AG04450 (cell line): ENCODE measurements at regions not wholly inside any gene's neighbourhood (a gene's known extent, or its start where the extent isn't known, plus 50 kb on each side); places are given as distances from the start of the nearest gene placed in this dataset.

ENCODE experiments used
- CTCF ChIA-PET: fragments of 300-600, 350-600 bp; formaldehyde crosslinking; extraction: SDS; loops from one replicate; lab custom pipeline; 2022; ENCODE audit warnings: antibody characterized with exemption, inconsistent platforms; lab: Charles Lee
- POLR2A ChIA-PET: fragments of 350-600 bp; formaldehyde crosslinking; extraction: SDS; loops from one replicate; lab custom pipeline; 2021; ENCODE audit warnings: antibody characterized with exemption, inconsistent platforms; lab: Yijun Ruan, JAX
- DNase-seq: peaks from one replicate; pipeline ENCODE4 v3.0.0-alpha.2; 2011; ENCODE audit warnings: low read depth, low spot score
- H3K27ac ChIP-seq: one replicate; pipeline ENCODE4 v1.5.1; 2012; ENCODE audit warnings: low read depth, low read length, control low read depth
- H3K27me3 ChIP-seq: one replicate; pipeline ENCODE4 v1.6.0; 2012; ENCODE audit warnings: low read length; ENCODE audit not compliant: control insufficient read depth, insufficient read depth
- H3K4me3 ChIP-seq: 2 replicates; pipeline ENCODE4 v1.5.1; 2011; ENCODE audit warnings: mild to moderate bottlenecking, low read depth, low read length, control low read depth
- H3K9me3 ChIP-seq: 2 replicates; pipeline ENCODE4 v1.5.1; 2012; ENCODE audit warnings: low read length; ENCODE audit not compliant: control insufficient read depth, insufficient read depth
- TF ChIP-seq, protein P1 (sequence below): IDR thresholded peaks from 2 replicates; pipeline ENCODE4 v1.5.1; 2011; ENCODE audit warnings: low read depth, low read length, control low read depth, inconsistent platforms

DNA sequence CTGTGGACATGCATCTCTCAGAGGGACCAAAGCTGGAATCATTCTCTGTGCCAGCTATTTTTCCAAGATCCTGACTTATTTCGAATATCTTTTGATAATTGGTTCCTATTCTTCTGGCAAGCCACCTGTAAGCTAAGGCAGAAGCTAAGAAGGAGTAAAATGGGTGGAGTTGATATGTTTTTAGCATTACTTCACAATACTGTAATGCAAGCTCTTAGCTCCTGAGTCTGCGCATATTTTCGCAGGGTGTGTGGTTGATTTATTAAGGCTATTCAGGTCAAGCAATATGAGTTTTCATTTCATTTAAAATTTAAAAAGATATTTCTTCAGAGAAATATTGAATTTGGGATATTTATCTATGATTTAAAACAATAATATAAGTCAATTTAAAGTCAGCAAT lies 158.5 kb upstream of the ADAMTS16 start:
- ChIA-PET POLR2A (no interaction called here), CTCF (no interaction called here)
- H3K27me3 ChIP-seq = no peaks in the 10 kb centered on the region

DNA sequence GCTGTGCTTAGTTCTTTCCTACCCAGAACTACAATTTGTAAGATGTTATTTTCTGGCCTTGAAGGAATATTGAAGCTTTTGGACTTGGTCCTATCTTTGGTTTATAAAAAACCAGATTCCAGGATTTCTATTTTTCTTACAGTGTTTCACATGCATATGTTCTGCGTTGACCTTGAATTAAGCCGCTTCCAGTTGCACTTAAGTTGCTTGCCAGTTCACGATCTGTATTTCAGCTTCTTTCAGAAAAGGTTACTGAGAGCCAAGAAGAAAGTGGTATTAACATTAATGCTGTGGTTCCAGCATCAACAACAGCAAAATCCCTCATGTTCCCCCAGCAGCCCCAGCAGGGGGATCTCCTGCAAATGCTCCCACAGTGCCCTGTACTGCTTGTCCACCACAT lies 156.4 kb upstream of the ADAMTS16 start:
- TF ChIP-seq, protein P1, sequence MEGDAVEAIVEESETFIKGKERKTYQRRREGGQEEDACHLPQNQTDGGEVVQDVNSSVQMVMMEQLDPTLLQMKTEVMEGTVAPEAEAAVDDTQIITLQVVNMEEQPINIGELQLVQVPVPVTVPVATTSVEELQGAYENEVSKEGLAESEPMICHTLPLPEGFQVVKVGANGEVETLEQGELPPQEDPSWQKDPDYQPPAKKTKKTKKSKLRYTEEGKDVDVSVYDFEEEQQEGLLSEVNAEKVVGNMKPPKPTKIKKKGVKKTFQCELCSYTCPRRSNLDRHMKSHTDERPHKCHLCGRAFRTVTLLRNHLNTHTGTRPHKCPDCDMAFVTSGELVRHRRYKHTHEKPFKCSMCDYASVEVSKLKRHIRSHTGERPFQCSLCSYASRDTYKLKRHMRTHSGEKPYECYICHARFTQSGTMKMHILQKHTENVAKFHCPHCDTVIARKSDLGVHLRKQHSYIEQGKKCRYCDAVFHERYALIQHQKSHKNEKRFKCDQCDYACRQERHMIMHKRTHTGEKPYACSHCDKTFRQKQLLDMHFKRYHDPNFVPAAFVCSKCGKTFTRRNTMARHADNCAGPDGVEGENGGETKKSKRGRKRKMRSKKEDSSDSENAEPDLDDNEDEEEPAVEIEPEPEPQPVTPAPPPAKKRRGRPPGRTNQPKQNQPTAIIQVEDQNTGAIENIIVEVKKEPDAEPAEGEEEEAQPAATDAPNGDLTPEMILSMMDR = no peak
- no peak for DNase-seq
- peaks cover 18% of the 10 kb centered on the region; the same call in 1 of the 2 replicates for H3K9me3 ChIP-seq
- H3K27me3 ChIP-seq = no peaks in the 10 kb centered on the region
- CTCF ChIA-PET = no interaction called here
- no peak overlapping the region for H3K4me3 ChIP-seq
- H3K27ac ChIP-seq = no peak overlapping the region
- POLR2A ChIA-PET = no interaction called here

More for the DNA sequence above, 158.5 kb upstream of the ADAMTS16 start:
- H3K9me3 ChIP-seq = peaks cover 11% of the 10 kb centered on the region; the same call in 1 of the 2 replicates
- H3K4me3 ChIP-seq = no peak overlapping the region
- H3K27ac ChIP-seq = no peak overlapping the region
- TF ChIP-seq, protein P1 = no peak
- no peak for DNase-seq

DNA sequence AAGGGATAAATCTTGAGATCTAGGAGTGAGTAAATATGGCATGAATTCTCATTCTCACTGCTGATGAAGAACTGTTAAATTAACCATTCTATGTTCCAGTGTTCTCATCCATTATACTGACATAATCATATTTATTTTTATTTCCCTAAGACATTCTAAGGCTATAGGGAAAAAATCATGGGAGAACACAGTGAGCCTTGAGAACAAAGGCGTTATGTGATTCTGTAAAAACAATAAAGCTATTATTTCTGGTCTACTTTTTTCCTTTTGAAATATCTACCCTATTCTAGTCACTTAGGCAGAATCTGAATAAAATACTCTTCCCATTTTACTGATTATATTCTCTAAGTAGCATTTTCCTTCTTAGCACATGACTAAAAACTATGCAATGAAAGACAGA lies 155.7 kb upstream of the ADAMTS16 start:
- Histone ChIP-seq H3K27ac (no peak overlapping the region), H3K4me3 (no peak overlapping the region), H3K9me3 (peaks cover 18% of the 10 kb centered on the region; the same call in 1 of the 2 replicates), H3K27me3 (no peaks in the 10 kb centered on the region)
- TF ChIP-seq, protein P1 = no peak
- no peak for DNase-seq
- POLR2A ChIA-PET = no interaction called here
- CTCF ChIA-PET = no interaction called here

DNA sequence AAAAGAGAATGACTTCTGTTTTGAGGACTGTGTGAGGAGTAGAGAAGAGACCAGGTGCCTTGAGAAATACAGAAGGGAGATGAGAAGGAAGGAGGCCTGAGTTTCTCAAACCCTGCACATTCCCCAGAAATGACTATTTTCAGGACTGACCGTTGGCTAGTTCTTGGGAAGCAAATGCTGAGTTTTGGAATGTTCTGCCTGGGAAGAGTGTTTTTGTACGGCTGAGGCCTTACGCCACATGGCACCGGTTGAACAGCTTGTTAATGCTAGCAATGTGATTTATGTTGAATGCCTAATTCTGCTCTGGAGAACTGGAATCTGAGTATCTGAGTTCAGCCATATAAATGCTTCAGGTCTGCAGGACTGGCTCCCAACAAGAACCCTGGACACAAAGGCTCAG lies 152.7 kb upstream of the ADAMTS16 start:
- Histone ChIP-seq H3K4me3 (no peak overlapping the region), H3K9me3 (peaks cover 29% of the 10 kb centered on the region; the same call in 1 of the 2 replicates), H3K27me3 (no peaks in the 10 kb centered on the region), H3K27ac (no peak overlapping the region)
- TF ChIP-seq, protein P1 = no peak
- ChIA-PET POLR2A (no interaction called here), CTCF (no interaction called here)
- no peak for DNase-seq

DNA sequence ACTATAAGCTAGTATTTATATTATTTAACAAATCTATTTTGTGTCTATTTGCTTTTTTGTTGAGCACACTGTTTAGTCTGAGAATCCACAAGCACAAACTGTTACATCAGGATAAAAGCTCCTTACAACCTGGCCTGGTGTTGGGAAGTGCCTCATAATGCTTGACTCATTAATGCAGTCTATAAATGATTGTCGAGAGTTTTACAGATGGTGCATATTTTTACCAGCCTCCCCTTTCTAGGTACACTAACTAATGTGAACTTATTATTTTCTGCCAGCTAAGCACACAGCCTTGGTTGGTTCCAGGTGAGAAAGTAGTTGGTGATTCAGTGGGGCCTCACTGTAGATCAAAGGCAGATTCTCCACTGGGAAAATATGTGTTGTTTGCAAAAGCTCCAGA lies 151.0 kb upstream of the ADAMTS16 start:
- CTCF ChIA-PET = no interaction called here
- POLR2A ChIA-PET = no interaction called here

More for the DNA sequence above, 151.0 kb upstream of the ADAMTS16 start:
- no peak for DNase-seq
- TF ChIP-seq, protein P1 = no peak
- Histone ChIP-seq H3K27me3 (no peaks in the 10 kb centered on the region), H3K27ac (no peak overlapping the region), H3K9me3 (peaks cover 29% of the 10 kb centered on the region; the same call in 1 of the 2 replicates), H3K4me3 (no peak overlapping the region)
